ENCODE measurements at regions not wholly inside any gene's neighbourhood (a gene's known extent, or its start where the extent isn't known, plus 50 kb on each side); places are given as distances from the start of the nearest gene placed in this dataset.

DNA sequence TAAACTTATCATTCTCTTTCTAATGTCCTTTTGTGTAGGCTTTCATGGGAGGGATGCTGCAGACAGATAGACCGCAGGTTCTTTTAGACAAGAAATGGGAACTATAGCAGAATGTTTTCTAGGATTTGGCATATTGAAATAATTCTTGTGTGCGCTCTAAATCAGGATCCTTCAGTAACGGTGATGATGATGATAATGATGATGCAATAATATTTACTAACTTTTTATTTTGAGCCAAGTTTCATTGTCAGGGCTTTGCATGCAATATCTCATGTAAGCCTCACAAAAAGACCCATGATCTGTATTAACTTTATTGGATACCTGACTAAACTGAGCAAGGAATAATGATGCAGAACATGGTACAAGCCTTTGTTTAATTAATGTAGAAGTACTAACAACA lies 280.1 kb downstream of the HAO1 start:
- Histone ChIP-seq H3K4me2 (ENCODE audit: insufficient read depth, low read length, poor library complexity, severe bottlenecking) (no peak overlapping the region), H3K4me3 (ENCODE audit: low read length in 2 of 2) (no peak overlapping the region), H4K91ac (ENCODE audit: low read depth, low read length, poor library complexity) (no peak overlapping the region), H3K18ac (ENCODE audit: low read length) (no peak overlapping the region), H3K9me3 (replicated peaks in 1 of 2; ENCODE audit: control insufficient read depth in 2 of 2, insufficient read depth in 1 of 2, low read depth in 1 of 2, low read length in 2 of 2) (no peaks in the 10 kb centered on the region), H2AFZ (ENCODE audit: low read length) (no peak overlapping the region), H3K36me3 (replicated peaks in 1 of 2; ENCODE audit: control insufficient read depth in 2 of 2, insufficient read depth in 2 of 2, low read length in 2 of 2) (no peaks in the 10 kb centered on the region), H3K27me3 (ENCODE audit: control insufficient read depth in 3 of 3, insufficient read depth in 3 of 3, low read depth in 1 of 3, low read length in 3 of 3) (no peaks in the 10 kb centered on the region), H3K79me1 (ENCODE audit: low read depth, low read length) (no peaks in the 10 kb centered on the region), H3K27ac (replicated peaks; ENCODE audit: low read length) (no peak overlapping the region), H2BK15ac (ENCODE audit: low read length) (no peak overlapping the region), H2BK120ac (ENCODE audit: low read depth, low read length) (no peak overlapping the region), H3K23ac (ENCODE audit: low read depth, low read length, poor library complexity) (no peak overlapping the region), H2AK5ac (ENCODE audit: low read depth, low read length) (no peak overlapping the region), H3K4me1 (ENCODE audit: control insufficient read depth in 2 of 2, insufficient read depth in 1 of 2, low read depth in 1 of 2, low read length in 2 of 2) (no peaks in the 10 kb centered on the region), H2BK5ac (ENCODE audit: low read length) (no peak overlapping the region), H3K9ac (ENCODE audit: low read depth, low read length, poor library complexity) (no peak overlapping the region), H4K8ac (ENCODE audit: low read depth, low read length) (no peak overlapping the region), H3K14ac (ENCODE audit: low read length) (no peak overlapping the region), H2BK12ac (ENCODE audit: low read length) (no peak overlapping the region), H3K4ac (ENCODE audit: low read length) (no peak overlapping the region)
- WGBS, 2 donors (ENCODE audit: extremely low coverage in 2 of 2, insufficient read length in 2 of 2, insufficient replicate concordance in 1 of 2) = no CpG with 5 or more reads among the region's 3 CpGs
- DNase-seq (ENCODE audit: low spot score) = no peak

DNA sequence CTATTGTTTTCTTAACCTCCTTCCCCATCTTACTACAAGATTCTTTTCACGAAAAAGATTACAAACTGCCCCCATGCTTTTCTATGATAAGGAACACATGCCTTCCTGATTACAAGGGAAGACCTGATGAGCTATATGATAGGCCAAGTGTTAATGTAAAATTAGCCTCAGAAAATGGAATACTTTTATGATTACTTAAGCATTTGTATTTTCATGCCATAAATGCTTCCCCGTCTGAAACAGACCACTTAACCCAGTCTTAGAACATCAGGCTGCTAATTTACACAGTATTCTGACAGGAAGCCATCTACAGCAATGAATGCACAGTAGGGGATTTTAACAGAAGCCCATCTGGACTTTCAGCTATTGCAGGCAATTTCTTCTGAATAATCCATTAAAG lies 274.9 kb downstream of the HAO1 start:
- Histone ChIP-seq H3K9ac (ENCODE audit: low read depth, low read length, poor library complexity) (no peak overlapping the region), H3K27ac (replicated peaks; ENCODE audit: low read length) (no peak overlapping the region), H3K4me2 (ENCODE audit: insufficient read depth, low read length, poor library complexity, severe bottlenecking) (no peak overlapping the region), H3K4me3 (ENCODE audit: low read length in 2 of 2) (no peak overlapping the region), H4K91ac (ENCODE audit: low read depth, low read length, poor library complexity) (no peak overlapping the region), H3K23ac (ENCODE audit: low read depth, low read length, poor library complexity) (no peak overlapping the region), H3K9me3 (replicated peaks in 1 of 2; ENCODE audit: control insufficient read depth in 2 of 2, insufficient read depth in 1 of 2, low read depth in 1 of 2, low read length in 2 of 2) (no peaks in the 10 kb centered on the region), H2BK5ac (ENCODE audit: low read length) (no peak overlapping the region), H2AK5ac (ENCODE audit: low read depth, low read length) (no peak overlapping the region), H3K14ac (ENCODE audit: low read length) (no peak overlapping the region), H3K79me1 (ENCODE audit: low read depth, low read length) (no peaks in the 10 kb centered on the region), H3K18ac (ENCODE audit: low read length) (no peak overlapping the region), H3K4me1 (ENCODE audit: control insufficient read depth in 2 of 2, insufficient read depth in 1 of 2, low read depth in 1 of 2, low read length in 2 of 2) (peaks cover 0 to under 1% of the 10 kb centered on the region in 2 donors), H4K8ac (ENCODE audit: low read depth, low read length) (no peak overlapping the region), H3K36me3 (replicated peaks in 1 of 2; ENCODE audit: control insufficient read depth in 2 of 2, insufficient read depth in 2 of 2, low read length in 2 of 2) (no peaks in the 10 kb centered on the region), H2AFZ (ENCODE audit: low read length) (no peak overlapping the region), H3K27me3 (ENCODE audit: control insufficient read depth in 3 of 3, insufficient read depth in 3 of 3, low read depth in 1 of 3, low read length in 3 of 3) (no peaks in the 10 kb centered on the region), H2BK15ac (ENCODE audit: low read length) (no peak overlapping the region), H3K4ac (ENCODE audit: low read length) (no peak overlapping the region), H2BK12ac (ENCODE audit: low read length) (no peak overlapping the region), H2BK120ac (ENCODE audit: low read depth, low read length) (no peak overlapping the region)
- no peak for DNase-seq (ENCODE audit: low spot score)
- no CpG with 5 or more reads among the region's 2 CpGs for WGBS, 2 donors (ENCODE audit: extremely low coverage in 2 of 2, insufficient read length in 2 of 2, insufficient replicate concordance in 1 of 2)

DNA sequence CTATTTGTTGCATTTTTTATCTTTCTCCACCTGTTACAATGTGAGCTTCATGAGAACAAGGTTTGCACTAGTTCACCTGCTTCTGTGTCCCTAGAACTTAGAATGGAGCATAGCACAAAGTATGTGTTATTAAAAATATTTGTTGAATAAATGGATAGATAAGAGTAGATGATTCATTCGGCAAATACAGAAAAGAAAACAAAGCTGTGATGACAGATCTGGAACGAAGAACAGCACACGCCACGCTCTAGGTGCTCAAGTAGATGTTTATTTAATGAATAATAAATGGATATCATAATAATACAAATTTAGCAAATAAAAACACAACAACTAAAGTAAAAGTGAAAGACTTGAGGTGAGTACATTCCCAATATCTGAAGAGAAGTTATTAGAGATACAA lies 273.1 kb downstream of the HAO1 start:
- DNase-seq (ENCODE audit: low spot score) = no peak
- Histone ChIP-seq H3K18ac (ENCODE audit: low read length) (no peak overlapping the region), H2BK5ac (ENCODE audit: low read length) (no peak overlapping the region), H3K4me1 (ENCODE audit: control insufficient read depth in 2 of 2, insufficient read depth in 1 of 2, low read depth in 1 of 2, low read length in 2 of 2) (peaks cover 0 to 4% of the 10 kb centered on the region in 2 donors), H3K27ac (replicated peaks; ENCODE audit: low read length) (no peak overlapping the region), H3K4me2 (ENCODE audit: insufficient read depth, low read length, poor library complexity, severe bottlenecking) (no peak overlapping the region), H3K9ac (ENCODE audit: low read depth, low read length, poor library complexity) (no peak overlapping the region), H3K9me3 (replicated peaks in 1 of 2; ENCODE audit: control insufficient read depth in 2 of 2, insufficient read depth in 1 of 2, low read depth in 1 of 2, low read length in 2 of 2) (no peaks in the 10 kb centered on the region), H3K4me3 (ENCODE audit: low read length in 2 of 2) (no peak overlapping the region), H2BK15ac (ENCODE audit: low read length) (no peak overlapping the region), H3K23ac (ENCODE audit: low read depth, low read length, poor library complexity) (no peak overlapping the region), H2BK12ac (ENCODE audit: low read length) (no peak overlapping the region), H3K4ac (ENCODE audit: low read length) (no peak overlapping the region), H2AFZ (ENCODE audit: low read length) (no peak overlapping the region), H4K91ac (ENCODE audit: low read depth, low read length, poor library complexity) (no peak overlapping the region), H3K14ac (ENCODE audit: low read length) (no peak overlapping the region), H3K36me3 (replicated peaks in 1 of 2; ENCODE audit: control insufficient read depth in 2 of 2, insufficient read depth in 2 of 2, low read length in 2 of 2) (no peaks in the 10 kb centered on the region), H2BK120ac (ENCODE audit: low read depth, low read length) (no peak overlapping the region), H2AK5ac (ENCODE audit: low read depth, low read length) (no peak overlapping the region), H3K79me1 (ENCODE audit: low read depth, low read length) (no peaks in the 10 kb centered on the region), H4K8ac (ENCODE audit: low read depth, low read length) (no peak overlapping the region), H3K27me3 (ENCODE audit: control insufficient read depth in 3 of 3, insufficient read depth in 3 of 3, low read depth in 1 of 3, low read length in 3 of 3) (no peaks in the 10 kb centered on the region)
- 100% methylated on average over 1 of the region's 4 CpGs; no CpG with 5 or more reads in 1 of the 2 donors for WGBS, 2 donors (ENCODE audit: extremely low coverage in 2 of 2, insufficient read length in 2 of 2, insufficient replicate concordance in 1 of 2)

DNA sequence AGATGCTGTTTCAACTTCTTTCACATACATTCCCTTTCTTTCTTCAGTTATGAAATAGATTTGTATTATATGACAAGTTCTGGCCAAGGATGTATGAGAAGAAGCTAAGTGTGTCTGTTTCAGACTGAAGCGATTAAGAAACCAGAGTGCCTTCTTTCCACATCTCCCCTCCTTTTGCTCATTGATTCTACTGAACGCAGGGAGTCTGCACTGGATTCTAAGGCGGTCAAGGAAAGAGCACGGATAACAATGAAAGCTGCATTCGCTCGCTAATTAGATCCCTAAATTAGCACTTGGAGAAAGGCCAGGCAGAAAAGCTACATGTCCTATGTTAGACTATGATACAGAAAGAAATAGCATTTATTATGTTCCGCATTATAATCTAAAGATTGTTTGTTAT lies 267.7 kb downstream of the HAO1 start:
- Histone ChIP-seq H3K27me3 (ENCODE audit: control insufficient read depth in 3 of 3, insufficient read depth in 3 of 3, low read depth in 1 of 3, low read length in 3 of 3) (no peaks in the 10 kb centered on the region), H3K4me2 (ENCODE audit: insufficient read depth, low read length, poor library complexity, severe bottlenecking) (no peak overlapping the region), H2AK5ac (ENCODE audit: low read depth, low read length) (no peak overlapping the region), H2BK120ac (ENCODE audit: low read depth, low read length) (no peak overlapping the region), H3K4me1 (ENCODE audit: control insufficient read depth in 2 of 2, insufficient read depth in 1 of 2, low read depth in 1 of 2, low read length in 2 of 2) (peaks cover 0 to 5% of the 10 kb centered on the region in 2 donors), H3K79me1 (ENCODE audit: low read depth, low read length) (no peaks in the 10 kb centered on the region), H2AFZ (ENCODE audit: low read length) (no peak overlapping the region), H2BK15ac (ENCODE audit: low read length) (no peak overlapping the region), H3K9me3 (replicated peaks in 1 of 2; ENCODE audit: control insufficient read depth in 2 of 2, insufficient read depth in 1 of 2, low read depth in 1 of 2, low read length in 2 of 2) (no peaks in the 10 kb centered on the region), H3K27ac (replicated peaks; ENCODE audit: low read length) (no peak overlapping the region), H2BK5ac (ENCODE audit: low read length) (no peak overlapping the region), H2BK12ac (ENCODE audit: low read length) (no peak overlapping the region), H3K36me3 (replicated peaks in 1 of 2; ENCODE audit: control insufficient read depth in 2 of 2, insufficient read depth in 2 of 2, low read length in 2 of 2) (no peaks in the 10 kb centered on the region), H3K23ac (ENCODE audit: low read depth, low read length, poor library complexity) (no peak overlapping the region), H3K9ac (ENCODE audit: low read depth, low read length, poor library complexity) (no peak overlapping the region), H3K4me3 (ENCODE audit: low read length in 2 of 2) (no peak overlapping the region), H4K8ac (ENCODE audit: low read depth, low read length) (no peak overlapping the region), H3K14ac (ENCODE audit: low read length) (no peak overlapping the region), H4K91ac (ENCODE audit: low read depth, low read length, poor library complexity) (no peak overlapping the region), H3K18ac (ENCODE audit: low read length) (no peak overlapping the region), H3K4ac (ENCODE audit: low read length) (no peak overlapping the region)
- peak; percentile 15 for DNase-seq (ENCODE audit: low spot score)
- WGBS, 2 donors (ENCODE audit: extremely low coverage in 2 of 2, insufficient read length in 2 of 2, insufficient replicate concordance in 1 of 2) = no CpG with 5 or more reads among the region's 7 CpGs

Measured in neuronal stem cell (in vitro differentiated cells).